ENCODE measurements at regions not wholly inside any gene's neighbourhood (a gene's known extent, or its start where the extent isn't known, plus 50 kb on each side); places are given as distances from the start of the nearest gene placed in this dataset.

DNA sequence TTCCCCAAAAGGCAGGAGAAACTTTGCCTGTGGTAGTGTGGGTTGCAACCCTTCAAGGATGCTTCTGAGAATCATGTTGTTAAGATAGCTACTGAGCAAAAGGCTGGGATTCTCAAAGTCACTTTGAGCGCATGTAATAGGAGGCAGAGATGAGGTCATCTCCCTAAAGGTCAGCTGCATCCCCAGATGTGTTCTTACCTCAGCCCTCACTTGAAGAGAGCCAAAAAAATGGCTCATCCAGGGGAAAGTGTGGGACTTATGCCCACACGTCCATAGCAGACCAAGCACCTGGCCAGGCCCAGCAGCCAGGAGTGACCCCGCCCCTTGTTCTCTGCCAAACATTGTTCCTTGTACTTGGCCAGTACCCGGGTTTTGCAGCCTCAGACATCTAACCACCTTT lies 187.0 kb upstream of the BMP2 start:
- no peaks in the 10 kb centered on the region for H3K36me3 Mint-ChIP-seq (ENCODE audit: low read depth)
- DNase-seq (ENCODE audit: low spot score), result no peak
- intact Hi-C loops (cut with micrococcal nuclease), result no loop called here
- H3K27ac Mint-ChIP-seq, result no peak overlapping the region
- no peaks in the 10 kb centered on the region for H3K27me3 Mint-ChIP-seq (ENCODE audit: insufficient read depth)
- no peaks in the 10 kb centered on the region for H3K9me3 Mint-ChIP-seq
- H3K4me3 Mint-ChIP-seq, result no peak overlapping the region
- H3K4me1 Mint-ChIP-seq (ENCODE audit: low read depth), result no peaks in the 10 kb centered on the region

DNA sequence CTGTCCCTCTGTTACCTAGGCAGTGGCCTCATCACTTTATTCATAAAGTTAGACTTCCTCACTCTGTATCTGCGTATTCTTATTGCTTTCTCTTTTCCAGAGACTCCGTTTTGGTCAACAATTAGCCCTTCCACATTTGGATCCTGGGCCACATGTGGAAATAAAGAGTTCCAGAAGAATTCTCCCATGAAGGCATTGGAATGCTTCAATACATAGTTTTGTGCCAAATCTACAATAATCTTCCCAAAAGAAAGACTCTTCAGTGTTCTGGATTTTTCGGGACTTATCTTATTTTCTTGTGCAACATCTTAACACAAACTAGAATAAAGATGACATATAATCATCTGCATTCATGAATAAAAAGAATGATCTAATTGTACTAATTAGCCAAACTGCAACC lies 187.7 kb upstream of the BMP2 start:
- no peaks in the 10 kb centered on the region for H3K27me3 Mint-ChIP-seq (ENCODE audit: insufficient read depth)
- no peak overlapping the region for H3K27ac Mint-ChIP-seq
- H3K9me3 Mint-ChIP-seq, result no peaks in the 10 kb centered on the region
- H3K4me1 Mint-ChIP-seq (ENCODE audit: low read depth), result no peaks in the 10 kb centered on the region
- H3K36me3 Mint-ChIP-seq (ENCODE audit: low read depth), result no peaks in the 10 kb centered on the region
- DNase-seq (ENCODE audit: low spot score), result no peak
- no peak overlapping the region for H3K4me3 Mint-ChIP-seq
- intact Hi-C loops (cut with micrococcal nuclease), result no loop called here

DNA sequence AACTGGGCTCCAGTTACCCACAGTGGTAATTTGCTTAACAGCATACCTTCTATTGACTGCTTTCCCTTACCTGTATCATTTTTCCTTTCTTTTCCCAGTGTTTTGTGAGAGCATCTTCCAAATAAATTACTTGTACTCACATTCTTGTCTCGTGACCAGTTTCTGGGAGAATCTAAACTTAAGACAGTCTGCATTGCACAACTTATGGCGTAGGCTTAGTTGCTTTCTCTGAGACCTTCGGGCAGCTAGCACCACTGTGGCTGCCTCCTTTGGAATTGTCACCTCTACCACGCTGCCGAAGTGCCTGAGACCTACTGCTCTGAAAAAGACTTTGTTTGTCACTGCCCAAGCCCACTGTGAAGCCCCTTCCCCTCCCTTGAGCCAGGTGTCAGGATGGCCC lies 188.1 kb upstream of the BMP2 start:
- no peak overlapping the region for H3K27ac Mint-ChIP-seq
- no peaks in the 10 kb centered on the region for H3K36me3 Mint-ChIP-seq (ENCODE audit: low read depth)
- no peak for DNase-seq (ENCODE audit: low spot score)
- no peak overlapping the region for H3K4me3 Mint-ChIP-seq
- no peaks in the 10 kb centered on the region for H3K4me1 Mint-ChIP-seq (ENCODE audit: low read depth)
- H3K9me3 Mint-ChIP-seq, result no peaks in the 10 kb centered on the region
- intact Hi-C loops (cut with micrococcal nuclease), result no loop called here
- H3K27me3 Mint-ChIP-seq (ENCODE audit: insufficient read depth), result no peaks in the 10 kb centered on the region

DNA sequence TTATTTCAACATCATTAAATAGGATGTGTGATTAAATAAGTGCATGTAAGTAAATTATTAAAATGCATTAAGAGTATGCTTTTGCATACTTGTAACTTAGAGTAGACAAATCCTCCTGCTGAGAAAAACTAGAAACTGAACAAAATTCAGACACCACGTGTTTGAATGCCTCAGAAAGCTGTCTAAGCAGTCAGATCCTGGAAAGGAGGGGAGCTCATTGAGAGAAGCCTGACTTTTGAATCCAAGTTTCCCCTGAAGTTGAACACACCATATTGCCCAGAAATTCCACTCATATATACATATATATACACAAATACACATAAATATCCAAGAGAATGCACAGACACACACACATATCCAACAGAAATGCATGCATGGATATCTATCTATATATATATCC lies 190.0 kb upstream of the BMP2 start:
- intact Hi-C loops (cut with micrococcal nuclease), result no loop called here
- no peaks in the 10 kb centered on the region for H3K36me3 Mint-ChIP-seq (ENCODE audit: low read depth)
- no peak overlapping the region for H3K4me3 Mint-ChIP-seq
- no peak overlapping the region for H3K27ac Mint-ChIP-seq
- H3K9me3 Mint-ChIP-seq, result no peaks in the 10 kb centered on the region
- no peaks in the 10 kb centered on the region for H3K27me3 Mint-ChIP-seq (ENCODE audit: insufficient read depth)
- H3K4me1 Mint-ChIP-seq (ENCODE audit: low read depth), result no peaks in the 10 kb centered on the region
- no peak for DNase-seq (ENCODE audit: low spot score)

DNA sequence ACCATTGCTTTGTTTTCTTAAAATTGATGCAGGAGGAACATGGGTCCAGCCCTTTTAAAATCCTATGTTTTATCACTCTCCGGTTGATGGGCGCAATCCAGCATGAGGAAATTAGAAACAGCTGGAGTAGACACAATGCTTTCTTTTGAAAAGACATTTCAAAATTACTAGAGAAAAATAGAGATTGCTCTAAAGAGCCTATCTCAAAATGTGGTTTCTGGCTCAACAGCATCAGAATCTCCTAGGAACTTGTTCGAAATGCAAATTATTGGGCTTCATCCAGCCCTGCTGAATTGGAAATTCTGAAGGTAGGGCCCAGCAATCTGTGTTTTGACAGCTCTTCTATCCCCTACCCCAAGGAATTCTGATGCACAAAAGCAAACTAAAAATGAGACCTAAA lies 190.8 kb upstream of the BMP2 start:
- intact Hi-C loops (cut with micrococcal nuclease), result no loop called here
- Mint-ChIP-seq H3K9me3 (no peaks in the 10 kb centered on the region), H3K27ac (no peak overlapping the region)

DNA sequence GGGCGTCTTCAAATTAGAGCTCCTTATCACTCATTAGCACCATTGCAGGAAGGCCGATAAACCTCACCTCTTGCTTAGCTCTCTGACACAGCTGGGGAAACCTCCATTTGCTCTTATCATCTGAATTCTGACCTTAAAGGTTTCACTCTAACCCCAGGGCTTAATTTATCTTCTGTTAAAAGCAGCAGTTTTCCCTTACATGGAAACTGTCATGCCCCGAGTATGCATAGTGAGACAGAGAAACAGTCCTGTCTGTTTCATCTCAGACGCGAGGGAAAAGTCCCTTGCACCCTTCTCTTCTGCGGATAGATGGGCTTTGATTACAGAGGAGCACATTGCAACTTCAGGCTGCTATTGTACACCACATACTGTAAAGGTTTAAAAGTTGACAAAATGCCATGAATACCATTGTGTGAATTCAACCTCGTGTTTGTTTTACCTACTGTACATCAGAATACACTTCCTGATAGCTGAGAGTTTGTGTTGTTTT lies 191.5 kb upstream of the BMP2 start:
- no peak overlapping the region for H3K4me3 Mint-ChIP-seq
- no peak for DNase-seq (ENCODE audit: low spot score)
- H3K4me1 Mint-ChIP-seq (ENCODE audit: low read depth), result no peaks in the 10 kb centered on the region
- intact Hi-C loops (cut with micrococcal nuclease), result no loop called here
- no peaks in the 10 kb centered on the region for H3K36me3 Mint-ChIP-seq (ENCODE audit: low read depth)
- H3K9me3 Mint-ChIP-seq, result no peaks in the 10 kb centered on the region
- H3K27ac Mint-ChIP-seq, result no peak overlapping the region
- H3K27me3 Mint-ChIP-seq (ENCODE audit: insufficient read depth), result no peaks in the 10 kb centered on the region

More for the DNA sequence above, 190.8 kb upstream of the BMP2 start:
- Mint-ChIP-seq H3K4me3 (no peak overlapping the region), H3K36me3 (ENCODE audit: low read depth) (no peaks in the 10 kb centered on the region), H3K27me3 (ENCODE audit: insufficient read depth) (no peaks in the 10 kb centered on the region), H3K4me1 (ENCODE audit: low read depth) (no peaks in the 10 kb centered on the region)
- no peak for DNase-seq (ENCODE audit: low spot score)

DNA sequence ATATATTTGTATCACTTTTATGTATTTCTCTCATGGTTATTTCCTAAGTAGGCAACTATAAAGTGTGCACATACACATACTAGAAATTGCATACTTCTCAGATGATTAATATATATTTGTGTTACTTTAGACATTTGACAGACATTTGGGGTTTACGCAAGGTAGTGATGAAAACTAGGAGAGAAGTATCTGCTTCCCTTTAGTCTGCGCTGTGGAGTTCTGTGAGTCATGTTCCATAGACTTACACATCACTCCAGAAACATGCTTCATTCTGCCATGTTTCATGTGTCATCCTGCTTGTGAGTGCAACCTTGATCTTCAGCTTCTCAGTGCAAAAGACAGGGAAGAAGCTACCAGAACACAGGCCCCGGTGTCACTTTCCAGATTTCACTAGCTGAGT lies 200.7 kb upstream of the BMP2 start:
- Mint-ChIP-seq H3K27me3 (ENCODE audit: insufficient read depth) (no peaks in the 10 kb centered on the region), H3K4me1 (ENCODE audit: low read depth) (no peaks in the 10 kb centered on the region), H3K4me3 (no peak overlapping the region), H3K36me3 (ENCODE audit: low read depth) (no peaks in the 10 kb centered on the region), H3K9me3 (no peaks in the 10 kb centered on the region), H3K27ac (no peak overlapping the region)
- DNase-seq (ENCODE audit: low spot score), result no peak
- intact Hi-C loops (cut with micrococcal nuclease), result no loop called here

DNA sequence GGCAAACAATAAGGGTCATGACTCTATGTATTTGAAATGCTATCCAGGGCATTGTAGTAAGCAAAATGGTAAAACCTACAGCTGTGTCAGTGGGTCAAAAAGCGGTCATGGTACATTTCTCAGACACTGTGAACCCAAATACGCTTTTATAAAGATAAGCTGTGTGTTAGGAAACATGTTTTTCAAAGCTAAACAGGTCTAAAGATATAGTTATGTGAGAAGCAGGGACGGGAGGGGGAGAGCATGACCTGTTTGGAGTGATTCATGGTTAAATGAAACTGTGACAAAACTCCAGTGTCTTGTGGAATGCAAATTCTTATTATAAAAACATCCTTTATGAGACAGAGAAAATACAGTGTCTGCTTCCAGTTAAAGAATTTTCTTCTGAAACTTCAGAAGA lies 205.4 kb upstream of the BMP2 start:
- DNase-seq (ENCODE audit: low spot score), result no peak
- H3K36me3 Mint-ChIP-seq (ENCODE audit: low read depth), result no peaks in the 10 kb centered on the region
- no peaks in the 10 kb centered on the region for H3K27me3 Mint-ChIP-seq (ENCODE audit: insufficient read depth)
- no peak overlapping the region for H3K27ac Mint-ChIP-seq
- intact Hi-C loops (cut with micrococcal nuclease), result no loop called here
- no peaks in the 10 kb centered on the region for H3K4me1 Mint-ChIP-seq (ENCODE audit: low read depth)
- H3K9me3 Mint-ChIP-seq, result no peaks in the 10 kb centered on the region
- H3K4me3 Mint-ChIP-seq, result no peak overlapping the region

DNA sequence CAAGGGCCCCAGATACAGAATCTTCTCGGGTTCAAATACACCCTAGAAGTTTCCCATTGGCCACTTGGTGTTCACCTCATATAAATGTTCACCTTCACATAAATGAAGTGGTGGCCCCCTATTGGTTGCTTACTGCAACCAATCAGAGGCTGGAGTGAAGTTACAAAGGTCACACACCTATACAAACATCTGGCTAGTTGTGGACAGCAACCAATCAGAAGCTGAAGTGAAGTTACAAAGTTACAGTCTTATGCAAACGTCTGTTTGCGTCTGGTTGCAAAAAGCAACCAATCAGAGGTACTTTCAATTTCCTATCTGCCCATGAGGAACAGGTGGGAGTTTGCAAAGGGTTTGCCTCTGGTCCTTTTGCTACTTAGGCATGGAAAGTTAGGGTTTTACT lies 206.5 kb upstream of the BMP2 start:
- H3K36me3 Mint-ChIP-seq (ENCODE audit: low read depth), result no peaks in the 10 kb centered on the region
- H3K9me3 Mint-ChIP-seq, result no peaks in the 10 kb centered on the region
- DNase-seq (ENCODE audit: low spot score), result no peak
- intact Hi-C loops (cut with micrococcal nuclease), result no loop called here
- H3K27ac Mint-ChIP-seq, result no peak overlapping the region
- H3K27me3 Mint-ChIP-seq (ENCODE audit: insufficient read depth), result no peaks in the 10 kb centered on the region
- H3K4me3 Mint-ChIP-seq, result no peak overlapping the region
- no peaks in the 10 kb centered on the region for H3K4me1 Mint-ChIP-seq (ENCODE audit: low read depth)

DNA sequence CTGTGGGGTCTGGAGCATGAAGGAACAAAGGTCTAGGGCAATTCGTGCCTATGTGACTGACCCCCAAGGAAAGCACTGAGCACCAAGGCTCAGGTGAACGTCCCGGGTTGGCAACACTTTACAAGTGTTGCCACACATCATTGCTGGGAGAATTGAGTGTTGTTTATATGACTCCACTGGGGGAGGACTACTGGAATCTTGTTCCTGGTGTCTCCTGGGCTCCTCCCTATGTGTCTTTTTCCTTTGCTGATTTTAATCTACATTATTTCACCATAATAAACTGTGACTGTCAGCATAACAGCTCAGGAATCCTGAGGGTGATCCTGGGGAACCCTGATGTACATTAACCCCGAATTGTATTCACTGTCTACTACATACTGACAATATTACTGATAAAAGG lies 207.7 kb upstream of the BMP2 start:
- no peaks in the 10 kb centered on the region for H3K27me3 Mint-ChIP-seq (ENCODE audit: insufficient read depth)

DNA sequence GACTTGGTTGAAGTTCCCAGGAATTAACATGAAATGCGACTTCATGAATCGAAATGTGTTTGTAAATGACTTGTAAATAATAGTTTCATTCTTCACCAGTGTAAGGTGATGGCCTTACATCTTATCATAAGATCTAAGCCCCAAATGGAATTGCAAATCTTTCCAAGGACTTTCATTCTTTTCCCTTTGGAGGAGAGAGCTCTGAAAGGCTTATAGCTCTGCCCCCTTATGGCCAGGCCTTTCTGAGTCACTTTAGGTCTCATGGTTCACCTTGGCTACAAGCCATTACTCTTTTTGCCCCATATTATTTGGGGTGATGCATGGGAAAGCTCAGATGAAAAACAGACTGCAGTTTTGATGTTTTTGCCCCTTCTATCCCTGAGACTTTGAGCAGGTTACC lies 209.1 kb upstream of the BMP2 start:
- Mint-ChIP-seq H3K4me1 (ENCODE audit: low read depth) (no peaks in the 10 kb centered on the region), H3K4me3 (no peak overlapping the region), H3K9me3 (no peaks in the 10 kb centered on the region), H3K27me3 (ENCODE audit: insufficient read depth) (no peaks in the 10 kb centered on the region), H3K36me3 (ENCODE audit: low read depth) (no peaks in the 10 kb centered on the region), H3K27ac (no peak overlapping the region)
- intact Hi-C loops (cut with micrococcal nuclease), result no loop called here
- no peak for DNase-seq (ENCODE audit: low spot score)

More for the DNA sequence above, 207.7 kb upstream of the BMP2 start:
- Mint-ChIP-seq H3K9me3 (no peaks in the 10 kb centered on the region), H3K4me1 (ENCODE audit: low read depth) (no peaks in the 10 kb centered on the region), H3K36me3 (ENCODE audit: low read depth) (no peaks in the 10 kb centered on the region), H3K4me3 (no peak overlapping the region), H3K27ac (no peak overlapping the region)
- DNase-seq (ENCODE audit: low spot score), result no peak
- intact Hi-C loops (cut with micrococcal nuclease), result no loop called here

DNA sequence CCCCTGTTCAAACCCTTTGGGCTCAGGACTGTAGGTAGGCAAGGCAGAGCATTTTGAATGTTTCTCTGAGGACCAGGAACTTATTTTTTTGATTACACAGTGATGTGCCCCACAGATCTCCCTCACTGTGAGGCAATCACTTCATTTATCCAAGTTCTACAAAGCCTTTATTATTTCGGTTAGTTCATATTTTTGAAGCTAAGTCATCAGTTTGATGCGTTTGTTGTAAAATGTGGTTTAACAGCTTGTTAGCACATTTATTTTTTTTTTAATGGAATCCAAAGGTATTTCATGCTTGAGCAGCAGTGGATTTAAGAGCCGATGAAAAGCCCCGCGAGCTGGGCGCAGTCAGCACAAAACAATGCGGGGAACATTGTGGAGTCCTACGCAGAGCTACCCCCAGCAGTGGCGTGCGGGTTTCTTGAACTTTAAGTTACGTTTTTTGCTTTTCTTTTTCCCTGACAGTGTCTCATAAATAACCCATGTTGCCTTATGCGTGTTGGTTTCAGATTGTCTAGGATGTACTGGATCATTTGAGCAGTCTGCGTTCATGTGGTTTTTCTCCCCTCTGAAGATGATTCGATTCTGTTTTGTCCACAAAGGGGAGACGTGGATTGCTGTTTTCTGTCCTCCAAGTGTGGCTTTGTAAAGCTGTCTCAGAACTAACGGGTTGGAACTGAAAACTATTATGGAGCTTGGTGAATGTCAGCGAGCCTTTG lies 233.6 kb upstream of the BMP2 start:
- Mint-ChIP-seq H3K4me1 (ENCODE audit: low read depth) (no peaks in the 10 kb centered on the region), H3K27me3 (ENCODE audit: insufficient read depth) (no peaks in the 10 kb centered on the region), H3K4me3 (no peak overlapping the region), H3K36me3 (ENCODE audit: low read depth) (no peaks in the 10 kb centered on the region), H3K27ac (no peak overlapping the region), H3K9me3 (peaks cover 3% of the 10 kb centered on the region)
- DNase-seq (ENCODE audit: low spot score), result no peak
- intact Hi-C loops (cut with micrococcal nuclease), result no loop called here

DNA sequence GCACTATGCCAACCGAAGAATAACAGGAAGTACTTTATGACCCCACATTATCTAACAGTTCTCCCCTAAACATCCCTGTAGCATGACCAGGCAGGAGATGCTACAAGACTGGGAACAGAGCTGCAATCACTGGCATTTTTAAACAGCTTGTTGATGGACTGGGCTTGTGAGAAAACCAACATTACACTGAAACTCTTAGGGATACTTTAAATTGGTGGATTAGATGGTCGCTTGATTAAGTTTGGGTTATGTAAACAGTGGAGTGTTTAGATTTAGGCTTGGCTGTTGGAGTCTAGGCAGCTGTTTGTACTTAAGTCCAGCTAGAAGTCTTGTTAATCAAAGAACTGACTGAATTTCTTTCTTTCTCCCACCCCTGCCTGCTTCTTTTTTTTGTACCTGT lies 234.1 kb upstream of the BMP2 start:
- peaks cover 2% of the 10 kb centered on the region for H3K9me3 Mint-ChIP-seq
- H3K4me3 Mint-ChIP-seq, result no peak overlapping the region
- no peak overlapping the region for H3K27ac Mint-ChIP-seq
- intact Hi-C loops (cut with micrococcal nuclease), result no loop called here
- H3K36me3 Mint-ChIP-seq (ENCODE audit: low read depth), result no peaks in the 10 kb centered on the region
- no peak for DNase-seq (ENCODE audit: low spot score)
- no peaks in the 10 kb centered on the region for H3K4me1 Mint-ChIP-seq (ENCODE audit: low read depth)
- no peaks in the 10 kb centered on the region for H3K27me3 Mint-ChIP-seq (ENCODE audit: insufficient read depth)

DNA sequence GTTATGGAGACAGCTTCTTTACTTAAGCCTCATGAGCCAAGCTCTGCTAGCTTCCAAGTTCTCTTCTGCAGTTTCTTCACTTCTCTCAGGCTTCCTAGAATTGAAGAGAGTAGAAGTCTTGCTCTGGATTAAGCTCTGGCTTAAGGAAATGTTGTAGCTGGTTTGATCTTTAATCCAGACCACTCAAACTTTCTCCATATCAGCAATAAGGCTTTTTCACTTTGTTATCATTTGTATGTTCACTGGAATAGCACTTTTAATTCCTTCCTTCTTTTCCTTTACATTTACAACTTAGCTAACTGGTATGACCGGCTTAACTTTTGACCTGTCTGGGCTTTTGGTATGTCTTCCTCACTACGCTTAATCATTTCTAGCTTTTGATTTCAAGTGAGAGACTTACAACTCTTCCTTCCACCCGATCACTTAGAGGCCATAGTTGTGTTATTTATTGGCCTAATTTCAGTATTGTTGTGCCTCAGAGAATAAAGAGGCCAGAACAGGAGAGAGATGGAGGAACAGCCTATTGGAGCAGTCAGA lies 236.6 kb upstream of the BMP2 start:
- H3K27me3 Mint-ChIP-seq (ENCODE audit: insufficient read depth), result no peaks in the 10 kb centered on the region
- intact Hi-C loops (cut with micrococcal nuclease), result no loop called here
- no peaks in the 10 kb centered on the region for H3K36me3 Mint-ChIP-seq (ENCODE audit: low read depth)
- H3K9me3 Mint-ChIP-seq, result no peaks in the 10 kb centered on the region
- no peaks in the 10 kb centered on the region for H3K4me1 Mint-ChIP-seq (ENCODE audit: low read depth)
- H3K4me3 Mint-ChIP-seq, result no peak overlapping the region
- no peak for DNase-seq (ENCODE audit: low spot score)
- no peak overlapping the region for H3K27ac Mint-ChIP-seq

Data from activated T-helper 1 cell treated with anti-CD3 and anti-CD28 coated beads, Interleukin-12 subunit alpha, Interleukin-12 subunit beta, Interleukin-2, Interleukin-4 antibody, amounts not matched to agents 30 ng/mL and 10 ng/mL and 1 ng/mL, durations not matched to agents 14 hours and 24 hours and 36 hours (primary cell).